ENCODE measurements at regions not wholly inside any gene's neighbourhood (a gene's known extent, or its start where the extent isn't known, plus 50 kb on each side); places are given as distances from the start of the nearest gene placed in this dataset.
"Not testable (repeated sequence)": the region's sequence is repeated elsewhere in the genome, so short reads cannot be mapped to it uniquely, and the experiment has no call there.

DNA sequence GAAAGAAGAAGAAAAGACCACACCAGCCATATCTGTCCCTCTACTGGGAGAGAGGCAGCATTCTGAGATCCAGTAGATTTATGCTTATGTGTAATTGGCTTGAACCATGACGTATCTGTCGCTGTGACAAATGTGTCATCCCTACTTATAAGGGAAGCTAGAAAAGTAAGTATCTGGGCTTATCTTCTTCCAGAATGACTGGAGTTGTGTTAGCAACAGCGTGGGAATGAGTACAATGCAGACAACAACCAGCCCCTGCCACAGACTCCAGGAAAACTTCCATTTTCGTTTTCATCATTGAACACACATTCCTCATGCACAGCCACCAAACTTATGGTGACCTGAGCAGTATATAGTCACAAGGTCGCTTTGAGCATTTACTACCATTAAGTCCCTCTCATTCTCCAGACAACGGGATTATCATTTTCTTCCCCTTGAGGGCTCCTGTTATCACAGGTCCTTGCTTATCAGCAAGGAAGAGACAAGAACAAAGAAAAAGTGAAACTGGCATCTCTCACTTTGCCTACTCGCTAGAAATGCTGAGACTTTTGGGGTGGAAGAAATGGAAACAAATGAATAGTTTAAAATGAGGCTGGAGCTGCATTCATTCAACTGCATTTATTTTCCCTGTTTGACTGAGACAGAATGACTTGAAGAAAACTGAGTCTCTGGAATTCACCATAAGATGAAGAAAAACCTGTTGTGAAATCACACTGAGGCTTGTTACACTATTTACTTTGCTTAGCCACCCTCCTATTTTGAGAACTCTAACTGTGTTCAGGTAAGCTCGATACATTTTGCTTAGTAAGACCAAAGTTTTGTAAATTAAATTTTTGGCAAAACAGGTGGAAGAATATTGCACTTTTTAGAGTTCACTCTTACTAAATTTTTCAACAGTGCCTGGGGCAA lies 149.3 kb upstream of the FOXQ1 start:
- DNase-seq (no peak), ATAC-seq (no peak)
- H3K9me3 Mint-ChIP-seq = peaks cover 1 to 5% of the 10 kb centered on the region in 2 donors
- H3K4me3 Mint-ChIP-seq = peak overlapping the region in 1 of 2 donors; percentile 17
- H3K4me1 Mint-ChIP-seq = no peaks in the 10 kb centered on the region
- peaks cover 36% of the 10 kb centered on the region for H3K27me3 Mint-ChIP-seq
- H3K27ac Mint-ChIP-seq = no peak overlapping the region

- not testable (repeated sequence) for H3K27ac Mint-ChIP-seq, H3K4me3 Mint-ChIP-seq, ATAC-seq, H3K4me1 Mint-ChIP-seq, DNase-seq
- peaks cover 6 to 24% of the 10 kb centered on the region in 2 donors for H3K9me3 Mint-ChIP-seq
- peaks cover 44% of the 10 kb centered on the region for H3K27me3 Mint-ChIP-seq
These were observed 155.5 kb upstream of the FOXQ1 start for GRCh38 chr6:1156411-1156810.

GRCh38 chr6:1153696-1154245 lies 158.1 kb upstream of the FOXQ1 start:
- Mint-ChIP-seq H3K27me3 (peaks cover 41% of the 10 kb centered on the region), H3K9me3 (peaks cover 6 to 24% of the 10 kb centered on the region in 2 donors), H3K4me3 (no peak overlapping the region), H3K27ac (no peak overlapping the region), H3K4me1 (no peaks in the 10 kb centered on the region)
- DNase-seq = no peak
- no peak for ATAC-seq

DNA sequence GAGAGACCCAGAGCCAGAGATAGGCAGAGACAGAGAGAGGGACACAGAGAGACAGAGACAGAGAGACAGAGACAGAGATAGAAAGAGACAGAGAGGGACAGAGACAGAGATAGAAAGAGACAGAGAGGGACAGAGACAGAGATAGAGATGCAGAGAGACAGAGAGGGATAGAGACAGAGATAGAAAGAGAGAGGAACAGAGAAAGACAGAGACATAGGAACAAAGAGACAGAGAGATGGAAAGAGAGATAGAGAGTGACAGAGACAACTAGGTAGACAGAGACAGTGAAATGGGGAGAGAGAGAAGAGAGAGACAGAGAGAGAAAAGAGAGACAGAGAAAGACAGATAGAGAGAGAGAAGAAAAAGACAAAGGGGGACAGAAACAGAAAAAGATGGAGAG lies 165.4 kb upstream of the FOXQ1 start:
- Mint-ChIP-seq H3K27me3 (peaks cover 36% of the 10 kb centered on the region), H3K27ac (no peak overlapping the region), H3K4me1 (no peaks in the 10 kb centered on the region), H3K9me3 (no peaks in the 10 kb centered on the region), H3K4me3 (no peak overlapping the region)
- no peak for ATAC-seq
- no peak for DNase-seq

DNA sequence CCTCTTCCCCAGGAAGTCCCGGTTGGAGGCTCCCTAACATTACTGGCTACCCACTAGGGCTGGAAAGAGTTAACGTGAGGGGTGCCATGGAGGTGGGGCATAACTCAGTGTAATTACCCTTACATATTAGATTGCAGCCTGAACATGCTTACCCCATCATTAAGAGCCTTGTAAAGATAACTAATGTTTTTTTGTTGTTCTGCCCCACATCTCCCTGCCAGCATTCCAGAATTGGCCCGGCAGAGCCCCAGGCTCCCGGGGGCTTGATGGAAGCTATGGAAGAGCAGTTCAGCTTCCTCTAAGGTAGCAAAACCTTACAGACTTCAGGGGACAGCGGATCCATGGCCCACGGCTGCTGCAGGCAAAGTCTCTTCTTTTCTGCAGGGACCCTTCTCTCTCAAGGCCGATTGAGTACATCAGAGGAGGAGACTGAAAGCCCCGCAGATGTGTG lies 166.1 kb upstream of the FOXQ1 start:
- ATAC-seq = no peak
- H3K4me1 Mint-ChIP-seq = no peaks in the 10 kb centered on the region

GRCh38 chr6:1144842-1145767 lies 166.8 kb upstream of the FOXQ1 start:
- H3K27ac Mint-ChIP-seq = no peak overlapping the region
- H3K9me3 Mint-ChIP-seq = no peaks in the 10 kb centered on the region
- H3K27me3 Mint-ChIP-seq = peaks cover 28% of the 10 kb centered on the region
- no peak overlapping the region for H3K4me3 Mint-ChIP-seq
- H3K4me1 Mint-ChIP-seq = no peaks in the 10 kb centered on the region
- DNase-seq (no peak), ATAC-seq (no peak)

More for the DNA sequence above, 166.1 kb upstream of the FOXQ1 start:
- no peak overlapping the region for H3K4me3 Mint-ChIP-seq
- peaks cover 33% of the 10 kb centered on the region for H3K27me3 Mint-ChIP-seq
- H3K9me3 Mint-ChIP-seq = no peaks in the 10 kb centered on the region
- H3K27ac Mint-ChIP-seq = peak overlapping the region in 1 of 2 donors; percentile 51
- DNase-seq = no peak

DNA sequence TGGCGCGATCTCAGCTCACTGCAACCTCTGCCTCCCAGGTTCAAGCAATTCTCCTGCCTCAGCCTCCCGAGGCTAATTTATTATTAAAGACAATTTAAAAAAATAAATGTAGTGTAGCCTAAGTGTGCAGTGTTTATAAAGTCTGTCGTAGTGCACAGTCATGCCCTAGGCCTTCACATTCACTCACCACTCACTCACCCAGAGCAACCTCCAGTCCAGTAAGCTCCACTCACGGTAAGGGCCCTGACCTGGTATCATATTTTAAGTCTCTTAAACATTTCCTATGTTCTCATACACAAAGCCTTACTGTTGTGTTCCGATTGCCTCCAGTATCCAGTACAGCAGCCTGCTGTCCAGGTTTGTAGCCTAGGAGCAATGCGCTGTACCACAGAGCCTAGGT lies 168.2 kb upstream of the FOXQ1 start:
- H3K9me3 Mint-ChIP-seq = no peaks in the 10 kb centered on the region
- peaks cover 28% of the 10 kb centered on the region for H3K27me3 Mint-ChIP-seq
- no peaks in the 10 kb centered on the region for H3K4me1 Mint-ChIP-seq
- ATAC-seq = no peak
- DNase-seq = no peak
- no peak overlapping the region for H3K4me3 Mint-ChIP-seq
- no peak overlapping the region for H3K27ac Mint-ChIP-seq

GRCh38 chr6:1139155-1139890 lies 172.6 kb upstream of the FOXQ1 start:
- no peak overlapping the region for H3K4me3 Mint-ChIP-seq
- H3K4me1 Mint-ChIP-seq = no peaks in the 10 kb centered on the region
- ATAC-seq (no peak), DNase-seq (no peak)
- H3K27me3 Mint-ChIP-seq = peaks cover 25% of the 10 kb centered on the region
- no peak overlapping the region for H3K27ac Mint-ChIP-seq
- no peaks in the 10 kb centered on the region for H3K9me3 Mint-ChIP-seq

DNA sequence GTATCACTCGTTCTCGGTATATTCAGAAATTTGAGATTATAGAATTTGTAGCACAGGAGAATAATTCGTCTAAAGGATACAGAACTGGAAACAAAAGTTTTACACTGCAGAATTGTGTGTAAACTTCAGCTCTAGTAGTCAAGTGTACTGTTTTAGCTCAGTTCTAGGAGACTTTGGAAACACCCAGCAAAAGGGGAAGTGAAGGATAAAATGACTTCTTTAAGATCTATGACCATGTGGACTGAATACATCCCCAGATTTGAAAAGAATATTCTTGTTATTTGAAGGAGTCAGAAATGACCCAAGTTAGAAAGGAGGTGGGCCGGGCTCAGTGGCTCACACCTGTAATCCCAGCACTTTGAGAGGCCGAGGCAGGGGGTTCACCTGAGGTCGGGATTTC lies 174.0 kb upstream of the FOXQ1 start:
- Mint-ChIP-seq H3K4me1 (no peaks in the 10 kb centered on the region), H3K4me3 (no peak overlapping the region), H3K9me3 (no peaks in the 10 kb centered on the region), H3K27ac (no peak overlapping the region), H3K27me3 (peaks cover 34% of the 10 kb centered on the region)
- DNase-seq (no peak), ATAC-seq (no peak)

DNA sequence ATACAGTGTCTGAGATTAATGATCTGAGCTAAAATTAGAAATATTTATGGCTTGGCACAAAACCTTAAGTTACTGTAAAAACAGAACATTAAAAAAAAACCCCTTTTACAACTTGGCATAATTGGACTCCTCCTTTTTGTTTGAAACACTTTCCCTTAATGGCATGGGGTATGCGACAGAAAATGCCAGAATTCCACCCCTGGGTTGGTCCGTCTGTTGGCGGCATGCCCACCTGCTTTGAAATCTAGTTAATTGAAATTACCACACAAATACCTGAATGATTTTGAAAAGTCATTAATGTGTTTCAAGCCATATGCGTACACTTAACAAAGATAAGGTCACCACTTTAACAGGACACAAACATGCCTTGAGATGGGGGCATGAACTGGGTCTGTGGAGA lies 175.1 kb upstream of the FOXQ1 start:
- Mint-ChIP-seq H3K27me3 (peaks cover 44% of the 10 kb centered on the region), H3K4me3 (no peak overlapping the region), H3K9me3 (no peaks in the 10 kb centered on the region), H3K27ac (no peak overlapping the region), H3K4me1 (no peaks in the 10 kb centered on the region)
- DNase-seq (no peak), ATAC-seq (no peak)

- no peaks in the 10 kb centered on the region for H3K4me1 Mint-ChIP-seq
- no peaks in the 10 kb centered on the region for H3K9me3 Mint-ChIP-seq
- ATAC-seq = no peak
- H3K27me3 Mint-ChIP-seq = peaks cover 44% of the 10 kb centered on the region
- H3K27ac Mint-ChIP-seq = no peak overlapping the region
- no peak for DNase-seq
- H3K4me3 Mint-ChIP-seq = no peak overlapping the region
These were observed 175.5 kb upstream of the FOXQ1 start for GRCh38 chr6:1136415-1136774.

- H3K4me1 Mint-ChIP-seq = no peaks in the 10 kb centered on the region
- H3K27ac Mint-ChIP-seq = no peak overlapping the region
- H3K9me3 Mint-ChIP-seq = no peaks in the 10 kb centered on the region
- H3K4me3 Mint-ChIP-seq = no peak overlapping the region
- ATAC-seq = no peak
- H3K27me3 Mint-ChIP-seq = peaks cover 44% of the 10 kb centered on the region
- no peak for DNase-seq
These were observed 176.0 kb upstream of the FOXQ1 start for GRCh38 chr6:1135726-1136414.

DNA sequence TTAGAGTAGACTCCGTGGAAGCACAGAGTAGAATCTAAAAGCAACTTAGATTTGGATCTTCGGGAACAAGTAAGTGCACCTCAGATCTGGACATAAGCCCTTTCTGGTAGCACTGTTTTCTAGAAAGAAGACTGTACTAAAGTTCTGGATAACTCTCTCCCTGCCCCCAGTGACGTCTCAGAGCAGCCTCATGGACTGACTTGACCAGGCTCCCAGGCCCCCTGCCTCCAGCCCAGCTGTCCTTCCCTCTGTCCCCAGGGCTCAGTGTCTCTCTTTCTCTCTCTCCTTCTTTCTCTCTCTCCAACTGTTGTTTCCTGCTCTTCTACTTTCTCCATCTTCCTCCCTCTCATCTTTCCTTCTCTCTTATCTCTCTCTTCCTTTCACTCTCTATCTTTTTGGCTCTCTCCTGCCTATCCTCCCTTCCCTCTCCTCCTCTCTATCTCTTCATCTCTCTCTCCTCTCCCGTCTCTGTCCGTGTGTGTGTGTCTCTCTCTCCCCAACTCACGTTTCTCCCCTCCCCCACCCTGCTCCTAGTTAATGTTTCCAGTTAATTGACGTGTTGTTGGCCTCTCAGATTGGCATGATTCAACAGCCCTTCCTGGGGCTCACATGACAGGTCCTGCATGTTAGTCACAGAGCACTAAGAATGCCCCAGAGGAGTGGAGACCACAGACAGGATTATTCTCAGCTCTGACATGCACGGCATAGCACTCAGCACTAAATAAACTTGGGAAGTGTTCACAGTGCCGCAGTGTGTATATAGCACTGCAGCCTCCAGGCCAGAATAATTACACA lies 180.4 kb upstream of the FOXQ1 start:
- no peak overlapping the region for H3K4me3 Mint-ChIP-seq
- H3K27me3 Mint-ChIP-seq = peaks cover 37% of the 10 kb centered on the region
- H3K27ac Mint-ChIP-seq = peak overlapping the region; percentile 15 to 38
- H3K4me1 Mint-ChIP-seq = peaks cover 7% of the 10 kb centered on the region
- DNase-seq (no peak), ATAC-seq (no peak)
- H3K9me3 Mint-ChIP-seq = no peaks in the 10 kb centered on the region

GRCh38 chr6:1130709-1131108 lies 181.2 kb upstream of the FOXQ1 start:
- H3K27ac Mint-ChIP-seq = peak overlapping the region in 1 of 2 donors; percentile 54
- H3K4me1 Mint-ChIP-seq = peaks cover 7% of the 10 kb centered on the region
- no peaks in the 10 kb centered on the region for H3K9me3 Mint-ChIP-seq
- H3K4me3 Mint-ChIP-seq = no peak overlapping the region
- no peak for ATAC-seq
- DNase-seq = no peak
- peaks cover 30% of the 10 kb centered on the region for H3K27me3 Mint-ChIP-seq
